ENCODE measurements at regions not wholly inside any gene's neighbourhood (a gene's known extent, or its start where the extent isn't known, plus 50 kb on each side); places are given as distances from the start of the nearest gene placed in this dataset.

GRCh38 chr1:43072314-43072713 is 99.8 kb downstream of the EBNA1BP2 start:
- DNase-seq (ENCODE audit: low read depth) = no peak
- TF ChIP-seq CTCF (conservative IDR thresholded peaks at IDR 0.05; ENCODE audit: control insufficient read depth, insufficient read depth, low read depth, low read length) = no peak
- H3K4me3 ChIP-seq (ENCODE audit: control insufficient read depth, low read depth, low read length) = no peak overlapping the region

- H3K4me3 ChIP-seq (ENCODE audit: control insufficient read depth, low read depth, low read length) = no peak overlapping the region
- no peak for DNase-seq (ENCODE audit: low read depth)
- no peak for TF ChIP-seq CTCF (conservative IDR thresholded peaks at IDR 0.05; ENCODE audit: control insufficient read depth, insufficient read depth, low read depth, low read length)
These were observed 100.8 kb downstream of the EBNA1BP2 start for GRCh38 chr1:43071241-43071640.

- no peak overlapping the region for H3K4me3 ChIP-seq (ENCODE audit: control insufficient read depth, low read depth, low read length)
- no peak for TF ChIP-seq CTCF (conservative IDR thresholded peaks at IDR 0.05; ENCODE audit: control insufficient read depth, insufficient read depth, low read depth, low read length)
- DNase-seq (ENCODE audit: low read depth) = no peak
These were observed 102.5 kb downstream of the EBNA1BP2 start for GRCh38 chr1:43069461-43070050.

- no peak overlapping the region for H3K4me3 ChIP-seq (ENCODE audit: control insufficient read depth, low read depth, low read length)
- TF ChIP-seq CTCF (conservative IDR thresholded peaks at IDR 0.05; ENCODE audit: control insufficient read depth, insufficient read depth, low read depth, low read length) = no peak
- no peak for DNase-seq (ENCODE audit: low read depth)
These were observed 103.2 kb downstream of the EBNA1BP2 start for GRCh38 chr1:43068911-43069310.

- no peak for TF ChIP-seq CTCF (conservative IDR thresholded peaks at IDR 0.05; ENCODE audit: control insufficient read depth, insufficient read depth, low read depth, low read length)
- no peak for DNase-seq (ENCODE audit: low read depth)
- H3K4me3 ChIP-seq (ENCODE audit: control insufficient read depth, low read depth, low read length) = no peak overlapping the region
These were observed 103.9 kb downstream of the EBNA1BP2 start for GRCh38 chr1:43067977-43068751.

GRCh38 chr1:43067233-43067745 is 104.8 kb downstream of the EBNA1BP2 start:
- TF ChIP-seq CTCF (conservative IDR thresholded peaks at IDR 0.05; ENCODE audit: control insufficient read depth, insufficient read depth, low read depth, low read length) = no peak
- no peak for DNase-seq (ENCODE audit: low read depth)
- H3K4me3 ChIP-seq (ENCODE audit: control insufficient read depth, low read depth, low read length) = no peak overlapping the region
